ENCODE measurements at regions not wholly inside any gene's neighbourhood (a gene's known extent, or its start where the extent isn't known, plus 50 kb on each side); places are given as distances from the start of the nearest gene placed in this dataset.
"Not testable (repeated sequence)": the region's sequence is repeated elsewhere in the genome, so short reads cannot be mapped to it uniquely, and the experiment has no call there.

DNA sequence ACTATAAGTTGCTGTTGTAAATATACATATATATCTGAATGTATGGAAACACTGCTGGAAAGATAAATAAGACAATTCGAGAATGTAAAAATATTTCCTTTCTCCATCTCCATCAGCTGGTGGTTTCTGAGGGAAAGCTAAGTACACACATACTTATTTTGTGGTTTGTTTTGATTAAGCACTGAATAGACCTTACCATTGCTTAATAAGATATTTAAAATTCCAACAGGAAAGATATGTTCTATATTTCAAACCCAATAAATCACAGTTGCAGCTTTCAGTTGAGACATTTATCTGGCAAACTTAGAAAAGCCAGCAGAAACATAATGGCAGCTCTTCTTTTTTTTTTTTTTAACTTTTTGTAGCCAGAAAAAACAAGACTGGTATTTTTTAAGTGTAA is 160.4 kb downstream of the VGLL3 start:
- ATAC-seq, result no peak
- 35% methylated on average over 1 of the region's 1 CpG for WGBS
- intact Hi-C loops (cut with DNase I), result no loop called here

DNA sequence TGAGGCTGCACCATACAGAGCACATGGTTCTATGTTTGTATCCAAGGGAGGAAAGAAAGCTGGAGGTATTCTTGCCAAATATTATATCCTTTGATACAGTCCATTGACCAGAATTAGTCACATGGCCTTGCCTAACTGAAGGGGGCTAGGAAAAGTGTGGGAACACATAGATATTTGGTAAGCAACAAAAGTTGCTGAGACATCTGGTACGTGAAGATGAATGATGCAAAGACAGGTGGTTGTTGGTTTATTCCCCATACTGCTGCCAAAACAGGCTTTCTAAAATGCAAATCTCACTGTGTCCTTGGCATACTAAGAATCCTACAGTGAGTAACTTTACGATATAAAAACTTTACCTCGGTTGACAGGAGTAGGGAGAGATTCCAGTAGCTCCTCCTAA is 162.2 kb downstream of the VGLL3 start:
- 73% methylated on average over 3 of the region's 3 CpGs for WGBS
- ATAC-seq, result no peak
- no peak for DNase-seq
- intact Hi-C loops (cut with DNase I), result no loop called here
- H3K27me3 ChIP-seq (ENCODE audit: control insufficient read depth, insufficient read depth), result no peaks in the 10 kb centered on the region
- H3K4me3 ChIP-seq (ENCODE audit: low read length), result no peak overlapping the region
- H3K27ac ChIP-seq (ENCODE audit: low read length), result no peak overlapping the region
- no peaks in the 10 kb centered on the region for H3K4me1 ChIP-seq (ENCODE audit: control insufficient read depth, insufficient read depth, low read length)
- H3K9me3 ChIP-seq (ENCODE audit: control insufficient read depth, low read length), result no peaks in the 10 kb centered on the region

More for the DNA sequence above, 160.4 kb downstream of the VGLL3 start:
- no peak for DNase-seq
- H3K9me3 ChIP-seq (ENCODE audit: control insufficient read depth, low read length), result no peaks in the 10 kb centered on the region
- no peaks in the 10 kb centered on the region for H3K27me3 ChIP-seq (ENCODE audit: control insufficient read depth, insufficient read depth)
- no peaks in the 10 kb centered on the region for H3K4me1 ChIP-seq (ENCODE audit: control insufficient read depth, insufficient read depth, low read length)
- no peak overlapping the region for H3K4me3 ChIP-seq (ENCODE audit: low read length)
- H3K27ac ChIP-seq (ENCODE audit: low read length), result no peak overlapping the region

- intact Hi-C loops (cut with DNase I); H3K4me3 ChIP-seq (ENCODE audit: low read length); ATAC-seq; H3K9me3 ChIP-seq (ENCODE audit: control insufficient read depth, low read length); H3K4me1 ChIP-seq (ENCODE audit: control insufficient read depth, insufficient read depth, low read length); H3K27ac ChIP-seq (ENCODE audit: low read length); H3K27me3 ChIP-seq (ENCODE audit: control insufficient read depth, insufficient read depth): not testable (repeated sequence)
- DNase-seq, result peak in 1 of 3 donors; percentile 18
- WGBS, result 89% methylated on average over 10 of the region's 10 CpGs
These were observed 163.4 kb downstream of the VGLL3 start for GRCh38 chr3:86827582-86827981.

- Histone ChIP-seq H3K4me3 (ENCODE audit: low read length) (no peak overlapping the region), H3K4me1 (ENCODE audit: control insufficient read depth, insufficient read depth, low read length) (no peaks in the 10 kb centered on the region), H3K9me3 (ENCODE audit: control insufficient read depth, low read length) (no peaks in the 10 kb centered on the region), H3K27me3 (ENCODE audit: control insufficient read depth, insufficient read depth) (no peaks in the 10 kb centered on the region), H3K27ac (ENCODE audit: low read length) (no peak overlapping the region)
- intact Hi-C loops (cut with DNase I), result no loop called here
- ATAC-seq, result no peak
- 93% methylated on average over 4 of the region's 4 CpGs for WGBS
- no peak for DNase-seq
These were observed 164.7 kb downstream of the VGLL3 start for GRCh38 chr3:86826292-86826691.

- ATAC-seq (no peak), DNase-seq (no peak)
- intact Hi-C loops (cut with DNase I), result no loop called here
- Histone ChIP-seq H3K27ac (ENCODE audit: low read length) (no peak overlapping the region), H3K4me1 (ENCODE audit: control insufficient read depth, insufficient read depth, low read length) (no peaks in the 10 kb centered on the region), H3K27me3 (ENCODE audit: control insufficient read depth, insufficient read depth) (no peaks in the 10 kb centered on the region), H3K9me3 (ENCODE audit: control insufficient read depth, low read length) (no peaks in the 10 kb centered on the region), H3K4me3 (ENCODE audit: low read length) (no peak overlapping the region)
These were observed 175.1 kb downstream of the VGLL3 start for GRCh38 chr3:86815880-86816279.

DNA sequence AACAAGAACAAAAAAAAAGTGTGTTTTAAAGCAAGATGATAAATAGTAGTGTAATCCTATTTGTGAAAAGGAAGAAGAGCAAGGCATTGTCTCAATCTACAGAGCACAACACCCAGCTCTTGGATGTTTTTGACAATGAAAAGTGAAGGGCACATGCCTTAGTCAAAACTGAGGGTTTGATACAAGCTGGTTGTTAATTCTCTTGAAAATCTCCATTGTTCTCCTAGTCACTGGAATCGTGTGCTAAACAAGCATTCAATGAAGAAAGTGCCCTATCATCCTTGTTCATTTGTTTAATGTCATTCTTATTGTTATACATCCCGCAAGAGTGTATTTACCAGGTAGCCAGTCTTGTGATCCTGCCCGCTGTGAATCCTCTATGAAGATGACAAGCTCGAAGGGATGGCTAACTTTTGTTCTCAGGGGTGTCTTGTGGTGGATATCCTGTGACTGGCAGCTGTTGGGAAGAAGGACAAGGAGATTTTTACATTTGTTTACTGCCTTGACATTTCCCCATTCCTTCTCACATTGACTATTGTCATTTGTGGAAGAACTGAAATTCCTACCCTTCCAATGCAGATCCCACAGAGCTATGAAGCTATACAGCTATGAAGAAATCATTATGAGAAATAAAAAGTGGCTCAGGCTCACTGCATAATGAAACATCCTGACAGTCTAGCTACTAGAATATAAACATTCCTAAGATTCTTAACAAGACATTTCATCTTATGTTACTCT is 175.9 kb downstream of the VGLL3 start:
- intact Hi-C loops (cut with DNase I), result no loop called here
- Histone ChIP-seq H3K9me3 (ENCODE audit: control insufficient read depth, low read length) (no peaks in the 10 kb centered on the region), H3K27ac (ENCODE audit: low read length) (no peak overlapping the region), H3K4me3 (ENCODE audit: low read length) (no peak overlapping the region), H3K4me1 (ENCODE audit: control insufficient read depth, insufficient read depth, low read length) (no peaks in the 10 kb centered on the region), H3K27me3 (ENCODE audit: control insufficient read depth, insufficient read depth) (no peaks in the 10 kb centered on the region)
- WGBS, result 57% methylated on average over 4 of the region's 4 CpGs
- ATAC-seq (no peak), DNase-seq (no peak)

- Histone ChIP-seq H3K4me3 (ENCODE audit: low read length) (no peak overlapping the region), H3K27ac (ENCODE audit: low read length) (no peak overlapping the region), H3K27me3 (ENCODE audit: control insufficient read depth, insufficient read depth) (no peaks in the 10 kb centered on the region), H3K4me1 (ENCODE audit: control insufficient read depth, insufficient read depth, low read length) (no peaks in the 10 kb centered on the region), H3K9me3 (ENCODE audit: control insufficient read depth, low read length) (no peaks in the 10 kb centered on the region)
- 83% methylated on average over 4 of the region's 4 CpGs for WGBS
- ATAC-seq (no peak), DNase-seq (no peak)
- intact Hi-C loops (cut with DNase I), result no loop called here
These were observed 176.6 kb downstream of the VGLL3 start for GRCh38 chr3:86814321-86814720.

DNA sequence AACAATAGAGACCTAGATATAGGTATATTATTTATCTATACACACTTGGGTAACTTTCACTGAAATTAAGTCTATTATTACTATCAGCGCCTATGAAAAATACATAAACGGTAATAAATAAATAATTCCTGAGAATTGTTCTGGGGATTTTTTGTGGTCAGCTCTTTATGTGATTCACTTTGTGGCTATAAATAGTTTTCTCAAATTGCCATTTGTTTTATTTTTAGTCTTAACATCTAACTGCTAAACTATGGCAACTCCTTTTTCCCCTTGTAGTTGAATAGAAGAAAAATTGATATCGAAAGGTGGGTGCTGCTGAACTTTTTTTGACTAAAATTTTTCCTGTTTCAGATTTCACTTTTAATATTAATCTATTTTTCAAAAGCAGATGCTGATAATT is 189.0 kb downstream of the VGLL3 start:
- intact Hi-C loops (cut with DNase I), result no loop called here
- WGBS, result 84% methylated on average over 3 of the region's 3 CpGs
- Histone ChIP-seq H3K4me1 (ENCODE audit: control insufficient read depth, insufficient read depth, low read length) (no peaks in the 10 kb centered on the region), H3K27ac (ENCODE audit: low read length) (no peak overlapping the region), H3K4me3 (ENCODE audit: low read length) (no peak overlapping the region), H3K27me3 (ENCODE audit: control insufficient read depth, insufficient read depth) (no peaks in the 10 kb centered on the region), H3K9me3 (ENCODE audit: control insufficient read depth, low read length) (no peaks in the 10 kb centered on the region)
- no peak for DNase-seq
- no peak for ATAC-seq

GRCh38 chr3:86801066-86801465 is 189.9 kb downstream of the VGLL3 start:
- intact Hi-C loops (cut with DNase I), result no loop called here
- Histone ChIP-seq H3K4me1 (ENCODE audit: control insufficient read depth, insufficient read depth, low read length) (no peaks in the 10 kb centered on the region), H3K4me3 (ENCODE audit: low read length) (no peak overlapping the region), H3K9me3 (ENCODE audit: control insufficient read depth, low read length) (no peaks in the 10 kb centered on the region), H3K27me3 (ENCODE audit: control insufficient read depth, insufficient read depth) (no peaks in the 10 kb centered on the region), H3K27ac (ENCODE audit: low read length) (no peak overlapping the region)
- 89% methylated on average over 1 of the region's 1 CpG for WGBS
- DNase-seq (no peak), ATAC-seq (no peak)

DNA sequence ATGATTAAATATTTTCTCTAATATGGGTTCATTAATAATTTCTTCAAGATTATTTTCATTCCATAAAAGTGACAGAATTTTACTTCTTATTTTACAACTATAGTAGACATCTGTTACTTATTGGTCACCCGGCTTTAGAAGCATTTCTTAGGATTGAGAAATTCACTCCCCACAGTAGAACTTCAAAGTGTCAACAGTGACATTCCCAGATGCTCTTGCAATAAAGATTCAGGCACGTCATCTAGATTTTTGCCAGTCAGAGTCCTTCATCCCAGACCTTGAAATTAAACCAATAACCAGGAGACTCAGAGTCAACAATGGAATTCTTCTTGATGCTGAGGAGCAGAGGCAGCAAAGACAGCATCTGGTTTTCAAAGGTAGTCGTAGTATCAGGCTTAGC is 190.8 kb downstream of the VGLL3 start:
- intact Hi-C loops (cut with DNase I), result no loop called here
- no peak overlapping the region for H3K4me3 ChIP-seq (ENCODE audit: low read length)
- DNase-seq (no peak), ATAC-seq (no peak)
- no peaks in the 10 kb centered on the region for H3K27me3 ChIP-seq (ENCODE audit: control insufficient read depth, insufficient read depth)
- no peaks in the 10 kb centered on the region for H3K9me3 ChIP-seq (ENCODE audit: control insufficient read depth, low read length)
- H3K27ac ChIP-seq (ENCODE audit: low read length), result no peak overlapping the region
- WGBS, result 61% methylated on average over 3 of the region's 3 CpGs
- no peaks in the 10 kb centered on the region for H3K4me1 ChIP-seq (ENCODE audit: control insufficient read depth, insufficient read depth, low read length)

DNA sequence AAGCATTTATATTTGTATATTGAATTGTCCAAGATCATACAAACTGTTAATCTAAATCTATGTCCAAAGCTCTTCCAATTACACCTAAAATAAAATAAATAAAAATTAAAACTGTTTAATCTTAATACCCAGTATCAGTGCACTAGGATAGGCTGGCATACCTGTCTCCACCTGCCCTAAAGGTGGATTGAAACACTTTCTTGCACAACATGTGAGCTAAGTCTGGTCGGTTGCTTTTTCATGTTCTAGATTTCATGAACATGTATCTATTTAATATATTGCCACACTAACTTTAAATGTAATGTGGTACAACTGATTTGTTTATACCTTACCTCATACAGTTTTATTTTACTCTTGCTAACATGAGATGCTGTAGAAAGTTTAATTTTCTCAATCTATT is 193.0 kb downstream of the VGLL3 start:
- no peaks in the 10 kb centered on the region for H3K9me3 ChIP-seq (ENCODE audit: control insufficient read depth, low read length)
- H3K4me3 ChIP-seq (ENCODE audit: low read length), result no peak overlapping the region
- WGBS, result 85% methylated on average over 1 of the region's 1 CpG
- H3K4me1 ChIP-seq (ENCODE audit: control insufficient read depth, insufficient read depth, low read length), result no peaks in the 10 kb centered on the region
- intact Hi-C loops (cut with DNase I), result no loop called here
- no peak for ATAC-seq
- DNase-seq, result no peak
- no peak overlapping the region for H3K27ac ChIP-seq (ENCODE audit: low read length)
- H3K27me3 ChIP-seq (ENCODE audit: control insufficient read depth, insufficient read depth), result no peaks in the 10 kb centered on the region

Data from right cardiac atrium (tissue), 5 donors.